HCT116 (cell line): ENCODE measurements at regions not wholly inside any gene's neighbourhood (a gene's known extent, or its start where the extent isn't known, plus 50 kb on each side); places are given as distances from the start of the nearest gene placed in this dataset.

Experiments used
- ATAC-seq: fragments of 200-7000 bp; cut with Tn5 transposase; 2 replicates; pipeline ENCODE4 v1.9.1; 2020; ENCODE audit warnings: mild to moderate bottlenecking, moderate library complexity
- BruUV-seq: library from RNA; stranded (reverse); fragments of 400-500 nt; replicated peaks from 2 replicates; lab custom pipeline; 2021; lab: Mats Ljungman, UMichigan
- CTCF ChIA-PET: fragments of 300-600 bp; sonication (Branson Sonifier 250); formaldehyde crosslinking; loops from one replicate; lab custom pipeline; 2021; ENCODE audit warnings: antibody characterized with exemption; lab: Charles Lee
- POLR2A ChIA-PET: fragments of 300-600, 350-600 bp; sonication (Branson Sonifier 250); formaldehyde crosslinking; loops from one replicate; lab custom pipeline; 2021; ENCODE audit warnings: antibody characterized with exemption; lab: Charles Lee
- RAD21 ChIA-PET, 2 experiments: fragments of 300-600 bp; sonication (Branson Sonifier 250); formaldehyde crosslinking; loops; one replicate each; lab custom pipeline; 2023; ENCODE audit warnings: low total read pairs in 2 of 2; ENCODE audit not compliant: uncharacterized antibody in 2 of 2, unreplicated experiment in 2 of 2, low non-redundant PET in 1 of 2; lab: Charles Lee
- DNase-seq: peaks from one replicate; pipeline ENCODE4 v3.0.0-alpha.2; 2010; ENCODE audit warnings: low read depth, low spot score
- H2AFZ ChIP-seq: fragments of 200-600 bp; shearing (Covaris generic), sonication (generic); 2 replicates; pipeline ENCODE4 v1.6.1; 2017; ENCODE audit warnings: low read depth, mixed run types, mixed read lengths, antibody characterized with exemption, low read length; ENCODE audit not compliant: poor library complexity, severe bottlenecking
- H3K27ac ChIP-seq: 2 replicates; pipeline ENCODE4 v1.5.1; 2012; ENCODE audit warnings: low read depth, low read length
- H3K27me3 ChIP-seq: fragments of 200-600 bp; sonication (generic); 2 replicates; pipeline ENCODE4 v1.6.1; 2016; ENCODE audit warnings: mixed run types, low read length, mixed read lengths; ENCODE audit not compliant: insufficient read depth
- H3K36me3 ChIP-seq, 2 experiments: fragments of 200-500 bp in 1 of 2; fragments of 200-600 bp in 1 of 2; sonication (Bioruptor generic) in 1 of 2; sonication (generic) in 1 of 2; 2 replicates each; pipeline versions ENCODE4 v1.5.1 to v1.6.1; 2014 to 2016; ENCODE audit warnings: low read length in 2 of 2, inconsistent platforms in 1 of 2, mixed read lengths in 1 of 2, mixed run types in 1 of 2; ENCODE audit not compliant: insufficient read depth in 2 of 2, control insufficient read depth in 1 of 2
- H3K4me1 ChIP-seq, 2 experiments: fragments of 200-600 bp in 1 of 2; sonication (generic) in 1 of 2; 2 replicates each; pipeline versions ENCODE4 v1.5.1 to v1.6.1; 2012 to 2017; ENCODE audit warnings: low read length in 2 of 2, inconsistent platforms in 1 of 2, mild to moderate bottlenecking in 1 of 2, mixed read lengths in 1 of 2, mixed run types in 1 of 2, moderate library complexity in 1 of 2; ENCODE audit not compliant: insufficient read depth in 2 of 2, control insufficient read depth in 1 of 2
- H3K4me2 ChIP-seq: fragments of 200-600 bp; sonication (generic); 2 replicates; pipeline ENCODE4 v1.6.1; 2017; ENCODE audit warnings: mixed run types, low read length, mixed read lengths
- H3K4me3 ChIP-seq, 2 experiments: fragments of 200-600 bp in 1 of 2; sonication (generic) in 1 of 2; replicated peaks in 1 of 2; 2 replicates each; pipeline ENCODE4 v1.5.1; 2011 to 2016; ENCODE audit warnings: low read length in 2 of 2, control low read depth in 1 of 2, low read depth in 1 of 2, mild to moderate bottlenecking in 1 of 2, mixed read lengths in 1 of 2, mixed run types in 1 of 2
- H3K79me2 ChIP-seq: fragments of 200-600 bp; sonication (generic); 2 replicates; pipeline ENCODE4 v1.6.1; 2017; ENCODE audit warnings: mild to moderate bottlenecking, mixed run types, low read length, moderate library complexity, mixed read lengths; ENCODE audit not compliant: insufficient read depth
- H3K9ac ChIP-seq: fragments of 200-600 bp; sonication (generic); 2 replicates; pipeline ENCODE4 v1.6.1; 2016; ENCODE audit warnings: low read length, mixed read lengths
- H3K9me2 ChIP-seq: fragments of 200-600 bp; sonication (generic), shearing (Covaris generic); 2 replicates; pipeline ENCODE4 v1.6.1; 2017; ENCODE audit warnings: mixed run types, mild to moderate bottlenecking, moderate library complexity; ENCODE audit not compliant: insufficient read depth
- H3K9me3 ChIP-seq, 2 experiments: fragments of 200-500 bp in 1 of 2; fragments of 200-600 bp in 1 of 2; sonication (Bioruptor generic) in 1 of 2; sonication (generic) in 1 of 2; 2 replicates each; pipeline ENCODE4 v1.6.1; 2014 to 2017; ENCODE audit warnings: low read length in 2 of 2, mixed read lengths in 2 of 2, inconsistent platforms in 1 of 2, low read depth in 1 of 2, mild to moderate bottlenecking in 1 of 2, mixed run types in 1 of 2, moderate library complexity in 1 of 2; ENCODE audit not compliant: control insufficient read depth in 1 of 2, insufficient read depth in 1 of 2
- H4K20me1 ChIP-seq: fragments of 200-600 bp; sonication (generic), shearing (Covaris generic); 2 replicates; pipeline ENCODE4 v1.6.1; 2017; ENCODE audit warnings: mixed run types, mild to moderate bottlenecking, moderate library complexity; ENCODE audit not compliant: insufficient read depth
- ATF3 ChIP-seq: IDR thresholded peaks from 2 replicates; pipeline ENCODE4 v1.6.1; 2012
- CBX3 ChIP-seq: IDR thresholded peaks from 2 replicates; pipeline ENCODE4 v1.6.1; 2012; ENCODE audit warnings: low read depth
- CEBPB ChIP-seq: IDR thresholded peaks from 2 replicates; pipeline ENCODE4 v1.6.1; 2012; ENCODE audit warnings: low read depth
- EGR1 ChIP-seq: IDR thresholded peaks from 2 replicates; pipeline ENCODE4 v1.6.1; 2012; ENCODE audit warnings: low read depth
- ELF1 ChIP-seq: IDR thresholded peaks from 2 replicates; pipeline ENCODE4 v1.6.1; 2012; ENCODE audit warnings: low read depth, borderline replicate concordance
- EZH2 ChIP-seq: fragments of 200-600 bp; sonication (generic); IDR thresholded peaks from 2 replicates; pipeline ENCODE4 v1.6.1; 2017; ENCODE audit warnings: antibody characterized with exemption, mixed run types
- EZH2phosphoT487 ChIP-seq: fragments of 200-600 bp; IDR thresholded peaks from 2 replicates; pipeline ENCODE4 v1.6.1; 2018; ENCODE audit warnings: antibody characterized with exemption, borderline replicate concordance
- FOSL1 ChIP-seq: IDR thresholded peaks from 2 replicates; pipeline ENCODE4 v1.6.1; 2012; ENCODE audit warnings: low read depth
- JUND ChIP-seq: IDR thresholded peaks from 2 replicates; pipeline ENCODE4 v1.6.1; 2012
- MAX ChIP-seq: IDR thresholded peaks from 2 replicates; pipeline ENCODE4 v1.6.1; 2012
- POLR2A ChIP-seq: IDR thresholded peaks from 2 replicates; pipeline ENCODE4 v1.7.0; 2011; ENCODE audit warnings: borderline replicate concordance; ENCODE audit not compliant: insufficient read depth, insufficient read length; ENCODE audit errors: extremely low read depth
- POLR2AphosphoS5 ChIP-seq: IDR thresholded peaks from 2 replicates; pipeline ENCODE4 v1.6.1; 2011; ENCODE audit warnings: mild to moderate bottlenecking, low read depth, low read length, moderate library complexity
- SIN3A ChIP-seq: IDR thresholded peaks from 2 replicates; pipeline ENCODE4 v1.6.1; 2012; ENCODE audit warnings: low read depth
- SP1 ChIP-seq: IDR thresholded peaks from 2 replicates; pipeline ENCODE4 v1.6.1; 2012; ENCODE audit warnings: low read depth
- SRF ChIP-seq: IDR thresholded peaks from 2 replicates; pipeline ENCODE4 v1.6.1; 2012; ENCODE audit warnings: low read depth
- TCF7L2 ChIP-seq: IDR thresholded peaks from 2 replicates; pipeline ENCODE4 v1.7.0; 2011; ENCODE audit warnings: borderline replicate concordance, inconsistent platforms; ENCODE audit not compliant: insufficient read depth, insufficient read length; ENCODE audit errors: extremely low read depth
- YY1 ChIP-seq: IDR thresholded peaks from 2 replicates; pipeline ENCODE4 v1.6.1; 2011; ENCODE audit warnings: low read length, low read depth, moderate library complexity, mild to moderate bottlenecking; ENCODE audit not compliant: insufficient replicate concordance; ENCODE audit errors: extremely low read depth
- ZFX ChIP-seq: fragments of 450-650 bp; IDR thresholded peaks from 2 replicates; pipeline ENCODE4 v1.6.1; 2017
- ZNF274 ChIP-seq: fragments of 200-500 bp; sonication (Bioruptor generic); IDR thresholded peaks from 2 replicates; pipeline ENCODE4 v1.6.1; 2014; ENCODE audit warnings: mild to moderate bottlenecking, low read depth, low read length, inconsistent platforms
- intact Hi-C: fragments of 100-400 bp; cut with micrococcal nuclease; formaldehyde crosslinking; loops from 2 replicates; pipeline ENCODE4 v1.10.0; 2022
- TF ChIP-seq, protein P1 (sequence below): IDR thresholded peaks from 2 replicates; pipeline ENCODE4 v1.6.1; 2012; ENCODE audit warnings: low read depth

DNA sequence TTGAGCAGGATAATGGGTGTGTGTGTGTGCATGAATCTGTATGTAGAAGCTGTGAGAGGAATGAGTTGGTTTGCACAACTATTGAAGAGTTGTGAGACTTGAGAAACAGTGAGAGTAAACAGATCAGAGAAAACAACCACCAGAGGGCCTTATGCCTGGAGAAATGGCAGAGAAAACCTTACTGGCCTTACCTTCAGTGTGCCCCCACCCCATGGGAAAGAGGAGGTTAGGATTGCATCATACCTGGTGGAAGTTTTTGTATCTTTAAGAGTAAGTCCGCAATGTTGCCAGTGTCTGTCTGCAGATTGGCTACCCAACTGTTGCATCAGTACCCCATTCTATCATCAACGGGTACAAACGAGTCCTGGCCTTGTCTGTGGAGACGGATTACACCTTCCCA lies 1909.4 kb upstream of the WWC1 start (continued):
- TF ChIP-seq ELF1 = no peak
- TF ChIP-seq CBX3 = no peak
- TF ChIP-seq TCF7L2 = no peak
- no peak for TF ChIP-seq JUND
- TF ChIP-seq MAX = no peak
- no peak for TF ChIP-seq CEBPB
- no peak for TF ChIP-seq POLR2A
- no peak for TF ChIP-seq EZH2phosphoT487
- no peak for TF ChIP-seq POLR2AphosphoS5
- TF ChIP-seq, all 23 proteins: peak for 0

DNA sequence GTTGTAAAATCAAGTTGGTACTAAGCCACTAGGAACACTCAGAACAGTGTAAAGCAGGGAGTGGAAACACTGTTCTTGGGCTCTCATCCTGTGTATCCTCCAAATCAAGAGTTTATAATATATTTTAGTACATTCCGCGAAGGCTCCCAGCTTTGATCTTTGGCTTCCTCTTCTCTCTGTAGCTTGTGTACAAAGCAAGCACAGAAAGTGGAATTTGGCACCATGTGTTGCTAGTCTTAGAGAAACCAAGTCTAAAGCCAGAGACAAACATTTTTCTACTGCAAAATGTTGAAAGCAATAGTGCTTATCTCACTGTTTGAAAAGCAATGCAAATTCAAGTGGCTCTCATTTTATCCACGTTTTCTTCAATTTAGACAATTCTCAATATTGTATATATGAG lies 1893.3 kb upstream of the WWC1 start:
- Histone ChIP-seq H3K36me3 (no peaks in the 10 kb centered on the region), H3K9me3 (peaks cover 0 to 23% of the 10 kb centered on the region in 2 experiments; a peak in 2 of 4 replicates), H3K4me3 (no peak overlapping the region), H4K20me1 (no peaks in the 10 kb centered on the region)
- CTCF ChIA-PET = no interaction called here
- TF ChIP-seq EZH2 (no peak), TCF7L2 (no peak), EZH2phosphoT487 (no peak), EGR1 (no peak), FOSL1 (no peak), SP1 (no peak), ELF1 (no peak), POLR2AphosphoS5 (no peak), ATF3 (no peak), JUND (no peak), SRF (no peak), MAX (no peak), YY1 (no peak), POLR2A (no peak), ZFX (no peak), SIN3A (no peak), ZNF274 (no peak)
- TF ChIP-seq, protein P1, sequence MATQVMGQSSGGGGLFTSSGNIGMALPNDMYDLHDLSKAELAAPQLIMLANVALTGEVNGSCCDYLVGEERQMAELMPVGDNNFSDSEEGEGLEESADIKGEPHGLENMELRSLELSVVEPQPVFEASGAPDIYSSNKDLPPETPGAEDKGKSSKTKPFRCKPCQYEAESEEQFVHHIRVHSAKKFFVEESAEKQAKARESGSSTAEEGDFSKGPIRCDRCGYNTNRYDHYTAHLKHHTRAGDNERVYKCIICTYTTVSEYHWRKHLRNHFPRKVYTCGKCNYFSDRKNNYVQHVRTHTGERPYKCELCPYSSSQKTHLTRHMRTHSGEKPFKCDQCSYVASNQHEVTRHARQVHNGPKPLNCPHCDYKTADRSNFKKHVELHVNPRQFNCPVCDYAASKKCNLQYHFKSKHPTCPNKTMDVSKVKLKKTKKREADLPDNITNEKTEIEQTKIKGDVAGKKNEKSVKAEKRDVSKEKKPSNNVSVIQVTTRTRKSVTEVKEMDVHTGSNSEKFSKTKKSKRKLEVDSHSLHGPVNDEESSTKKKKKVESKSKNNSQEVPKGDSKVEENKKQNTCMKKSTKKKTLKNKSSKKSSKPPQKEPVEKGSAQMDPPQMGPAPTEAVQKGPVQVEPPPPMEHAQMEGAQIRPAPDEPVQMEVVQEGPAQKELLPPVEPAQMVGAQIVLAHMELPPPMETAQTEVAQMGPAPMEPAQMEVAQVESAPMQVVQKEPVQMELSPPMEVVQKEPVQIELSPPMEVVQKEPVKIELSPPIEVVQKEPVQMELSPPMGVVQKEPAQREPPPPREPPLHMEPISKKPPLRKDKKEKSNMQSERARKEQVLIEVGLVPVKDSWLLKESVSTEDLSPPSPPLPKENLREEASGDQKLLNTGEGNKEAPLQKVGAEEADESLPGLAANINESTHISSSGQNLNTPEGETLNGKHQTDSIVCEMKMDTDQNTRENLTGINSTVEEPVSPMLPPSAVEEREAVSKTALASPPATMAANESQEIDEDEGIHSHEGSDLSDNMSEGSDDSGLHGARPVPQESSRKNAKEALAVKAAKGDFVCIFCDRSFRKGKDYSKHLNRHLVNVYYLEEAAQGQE = no peak
- TF ChIP-seq, all 23 proteins: peak for 0
- H3K27me3 ChIP-seq = no peaks in the 10 kb centered on the region
- no peak overlapping the region for H3K4me2 ChIP-seq
- no peaks in the 10 kb centered on the region for H3K79me2 ChIP-seq
- H3K4me1 ChIP-seq = no peaks in the 10 kb centered on the region
- RAD21 ChIA-PET = no interaction called here
- BruUV-seq = no TSS peak
- intact Hi-C loops = no loop called here
- H3K9ac ChIP-seq = no peak overlapping the region
- no peaks in the 10 kb centered on the region for H3K9me2 ChIP-seq
- ATAC-seq (no peak), DNase-seq (no peak)
- POLR2A ChIA-PET = no interaction called here
- H3K27ac ChIP-seq = no peak overlapping the region
- no peak overlapping the region for H2AFZ ChIP-seq
